ENCODE measurements at regions not wholly inside any gene's neighbourhood (a gene's known extent, or its start where the extent isn't known, plus 50 kb on each side); places are given as distances from the start of the nearest gene placed in this dataset.
A peak's percentile ranks its signal among the peaks of the same experiment; 100 is the strongest.

DNA sequence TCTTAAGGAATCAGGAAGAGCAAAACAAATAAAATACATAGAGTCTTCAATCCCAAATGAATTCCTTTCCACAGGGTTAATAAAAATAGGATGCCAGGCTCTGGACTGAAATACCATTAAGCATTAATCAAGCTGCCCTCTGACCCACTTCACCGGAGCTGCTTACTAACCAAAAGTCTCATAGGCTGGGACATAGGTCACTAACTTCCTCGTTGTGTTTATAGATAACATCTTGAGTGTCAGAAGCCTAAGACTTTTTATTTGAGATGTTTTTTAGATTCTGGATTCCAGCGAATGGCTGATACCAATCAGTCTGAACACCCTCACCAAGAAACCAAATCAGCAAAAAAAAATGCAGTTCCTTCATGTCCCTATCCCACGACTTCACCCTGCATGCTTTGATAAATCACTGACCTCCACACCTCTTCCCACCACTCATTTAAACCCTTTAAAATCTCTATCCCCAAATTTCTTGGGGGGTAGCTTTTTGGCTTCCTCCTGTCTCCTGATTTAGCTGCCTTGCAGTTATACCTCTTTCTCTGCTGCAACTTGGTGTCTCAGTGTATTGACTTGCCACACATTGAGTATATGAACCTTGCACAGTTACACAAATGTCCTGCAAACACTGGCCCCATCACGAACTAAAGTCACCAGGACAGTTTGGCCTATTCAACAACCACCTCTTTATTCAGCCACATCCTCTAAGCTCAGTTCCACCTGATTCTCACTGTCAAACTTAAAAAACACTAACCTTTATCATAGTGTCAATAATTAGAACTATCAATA is 399.3 kb downstream of the METTL4 start:
- no peak for DNase-seq (ENCODE audit: low read depth)
- TF ChIP-seq, protein P1, sequence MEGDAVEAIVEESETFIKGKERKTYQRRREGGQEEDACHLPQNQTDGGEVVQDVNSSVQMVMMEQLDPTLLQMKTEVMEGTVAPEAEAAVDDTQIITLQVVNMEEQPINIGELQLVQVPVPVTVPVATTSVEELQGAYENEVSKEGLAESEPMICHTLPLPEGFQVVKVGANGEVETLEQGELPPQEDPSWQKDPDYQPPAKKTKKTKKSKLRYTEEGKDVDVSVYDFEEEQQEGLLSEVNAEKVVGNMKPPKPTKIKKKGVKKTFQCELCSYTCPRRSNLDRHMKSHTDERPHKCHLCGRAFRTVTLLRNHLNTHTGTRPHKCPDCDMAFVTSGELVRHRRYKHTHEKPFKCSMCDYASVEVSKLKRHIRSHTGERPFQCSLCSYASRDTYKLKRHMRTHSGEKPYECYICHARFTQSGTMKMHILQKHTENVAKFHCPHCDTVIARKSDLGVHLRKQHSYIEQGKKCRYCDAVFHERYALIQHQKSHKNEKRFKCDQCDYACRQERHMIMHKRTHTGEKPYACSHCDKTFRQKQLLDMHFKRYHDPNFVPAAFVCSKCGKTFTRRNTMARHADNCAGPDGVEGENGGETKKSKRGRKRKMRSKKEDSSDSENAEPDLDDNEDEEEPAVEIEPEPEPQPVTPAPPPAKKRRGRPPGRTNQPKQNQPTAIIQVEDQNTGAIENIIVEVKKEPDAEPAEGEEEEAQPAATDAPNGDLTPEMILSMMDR (conservative IDR thresholded peaks at IDR 0.05; ENCODE audit: low read length), result no peak
- H3K4me3 ChIP-seq (ENCODE audit: low read length), result no peak overlapping the region

- TF ChIP-seq, protein P1 (conservative IDR thresholded peaks at IDR 0.05; ENCODE audit: low read length), result no peak
- no peak overlapping the region for H3K4me3 ChIP-seq (ENCODE audit: low read length)
- no peak for DNase-seq (ENCODE audit: low read depth)
Measured at GRCh38 chr18:2172881-2173280, 398.4 kb downstream of the METTL4 start.

DNA sequence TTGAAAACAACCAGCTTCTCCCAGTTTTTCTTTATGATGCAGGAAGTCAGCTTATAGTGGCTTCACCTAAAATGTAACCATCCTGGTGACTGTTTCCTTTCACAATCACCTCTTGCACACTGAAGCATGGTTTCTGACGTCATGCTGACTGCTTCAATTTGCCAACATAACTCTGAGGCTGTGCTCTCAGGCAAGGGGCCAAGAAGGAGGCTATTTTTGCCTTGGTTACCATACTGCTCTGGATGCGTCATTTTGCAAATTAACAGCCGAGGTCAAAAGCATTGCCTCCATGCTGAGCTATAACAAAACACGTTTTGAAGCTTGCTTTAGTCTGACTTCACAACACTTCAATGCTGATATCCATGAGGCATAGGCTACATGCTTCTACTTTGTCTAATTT is 397.8 kb downstream of the METTL4 start:
- DNase-seq (ENCODE audit: low read depth), result peak; percentile 67
- no peak overlapping the region for H3K4me3 ChIP-seq (ENCODE audit: low read length)
- TF ChIP-seq, protein P1 (conservative IDR thresholded peaks at IDR 0.05; ENCODE audit: low read length), result no peak

DNA sequence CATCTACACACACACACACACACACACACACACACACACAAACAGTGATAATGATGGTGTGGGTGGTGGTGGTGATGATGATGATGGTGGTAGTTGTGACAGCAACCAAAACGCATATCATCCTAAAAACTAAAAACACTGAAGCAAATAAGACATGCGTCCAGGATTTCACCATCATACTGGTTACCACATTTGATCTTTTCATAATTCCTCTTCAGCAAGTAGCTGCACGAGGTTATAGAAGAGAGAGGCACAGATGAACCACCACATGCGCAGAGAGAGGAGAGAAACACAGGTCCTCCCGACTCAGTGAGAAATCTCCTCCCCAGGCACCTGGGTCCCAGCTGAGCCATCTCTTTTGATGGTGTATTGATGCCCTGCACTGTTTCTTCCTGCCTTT is 393.3 kb downstream of the METTL4 start:
- TF ChIP-seq, protein P1 (conservative IDR thresholded peaks at IDR 0.05; ENCODE audit: low read length), result no peak
- H3K4me3 ChIP-seq (ENCODE audit: low read length), result no peak overlapping the region
- no peak for DNase-seq (ENCODE audit: low read depth)

DNA sequence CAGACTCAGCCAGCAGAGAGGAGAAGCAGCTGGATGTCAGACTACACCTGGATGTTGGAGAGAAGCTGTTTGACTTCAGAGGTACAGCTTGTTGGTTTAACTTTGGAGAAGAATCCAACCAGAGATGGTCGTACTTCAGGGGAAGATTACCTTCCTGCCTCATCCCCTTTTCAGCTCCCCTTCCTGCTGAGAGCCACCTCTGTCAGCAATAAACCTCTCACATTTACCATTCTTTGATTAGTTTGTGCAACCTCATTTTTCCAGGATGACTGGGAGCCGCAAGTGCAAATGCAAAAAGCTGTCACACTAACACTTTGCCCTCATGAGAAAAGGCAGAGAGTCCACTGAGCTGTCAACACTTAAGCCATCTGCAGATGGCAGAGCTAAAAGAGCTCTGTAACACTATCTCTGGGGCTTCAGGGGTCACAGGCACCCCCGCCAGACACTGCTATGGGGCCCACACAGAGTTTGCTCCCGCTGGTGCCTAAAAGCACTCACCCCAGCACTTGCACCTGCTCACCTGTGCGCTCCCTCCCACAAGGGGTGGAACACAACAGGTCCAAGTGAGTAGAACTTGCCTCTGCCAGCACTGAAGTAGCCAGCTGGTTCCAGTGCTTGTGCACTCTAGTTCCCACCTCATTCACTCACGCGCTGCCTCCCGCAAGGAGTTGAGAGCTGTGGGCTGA is 391.7 kb downstream of the METTL4 start:
- no peak overlapping the region for H3K4me3 ChIP-seq (ENCODE audit: low read length)
- TF ChIP-seq, protein P1 (conservative IDR thresholded peaks at IDR 0.05; ENCODE audit: low read length), result no peak
- DNase-seq (ENCODE audit: low read depth), result no peak

DNA sequence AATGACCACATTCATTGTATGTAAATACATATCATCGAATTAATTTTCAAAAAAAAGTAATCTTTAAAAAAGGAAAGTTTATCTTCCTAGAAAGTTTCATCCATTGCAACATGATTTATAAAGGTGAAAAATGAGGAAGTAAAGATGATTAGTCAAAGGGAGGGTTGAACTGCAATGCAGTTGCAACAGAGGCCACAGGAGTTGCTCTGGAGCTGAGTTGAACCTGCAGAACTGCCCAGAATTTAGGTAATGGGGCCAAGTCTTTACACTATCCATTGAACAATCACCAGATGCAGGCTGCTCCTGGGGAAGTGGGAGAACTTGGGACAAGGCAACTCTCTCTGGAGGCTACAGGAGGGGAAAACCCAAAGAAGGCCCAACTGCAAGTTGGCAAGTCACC is 390.7 kb downstream of the METTL4 start:
- no peak for DNase-seq (ENCODE audit: low read depth)
- no peak overlapping the region for H3K4me3 ChIP-seq (ENCODE audit: low read length)
- TF ChIP-seq, protein P1 (conservative IDR thresholded peaks at IDR 0.05; ENCODE audit: low read length), result no peak

- TF ChIP-seq, protein P1 (conservative IDR thresholded peaks at IDR 0.05; ENCODE audit: low read length), result no peak
- no peak overlapping the region for H3K4me3 ChIP-seq (ENCODE audit: low read length)
- no peak for DNase-seq (ENCODE audit: low read depth)
Measured at GRCh38 chr18:2183432-2183831, 387.9 kb downstream of the METTL4 start.

All from AG10803 (cell line).